HG02973 (cell line): ENCODE measurements at regions not wholly inside any gene's neighbourhood (a gene's known extent, or its start where the extent isn't known, plus 50 kb on each side); places are given as distances from the start of the nearest gene placed in this dataset.
"Not testable (repeated sequence)": the region's sequence is repeated elsewhere in the genome, so short reads cannot be mapped to it uniquely, and the experiment has no call there.

ENCODE experiments used
- ATAC-seq: cut with Tn5 transposase; IDR thresholded peaks from one replicate; pipeline ENCODE4 v1.9.1; 2021; ENCODE audit warnings: moderate library complexity; ENCODE audit not compliant: unreplicated experiment

DNA sequence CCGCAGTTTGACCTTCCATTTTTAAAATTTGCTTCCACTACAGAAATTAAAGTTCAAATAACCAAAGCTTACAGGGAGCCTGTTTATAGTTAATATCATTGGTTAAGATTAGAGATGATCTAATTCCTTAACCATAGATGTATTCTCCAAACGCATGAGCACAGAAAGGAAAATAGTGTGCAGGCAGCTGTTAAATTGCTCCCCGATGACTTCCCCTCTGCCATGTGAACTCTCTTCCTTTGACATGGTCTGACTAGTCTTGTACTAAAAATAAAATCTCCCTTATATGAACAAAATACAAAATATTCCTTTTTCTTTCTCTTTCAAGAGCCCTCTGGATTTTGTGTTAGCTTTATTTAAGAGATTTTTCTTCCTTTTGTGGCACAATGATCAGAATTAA, 507.6 kb upstream of the AMELY start:
- ATAC-seq: no peak

DNA sequence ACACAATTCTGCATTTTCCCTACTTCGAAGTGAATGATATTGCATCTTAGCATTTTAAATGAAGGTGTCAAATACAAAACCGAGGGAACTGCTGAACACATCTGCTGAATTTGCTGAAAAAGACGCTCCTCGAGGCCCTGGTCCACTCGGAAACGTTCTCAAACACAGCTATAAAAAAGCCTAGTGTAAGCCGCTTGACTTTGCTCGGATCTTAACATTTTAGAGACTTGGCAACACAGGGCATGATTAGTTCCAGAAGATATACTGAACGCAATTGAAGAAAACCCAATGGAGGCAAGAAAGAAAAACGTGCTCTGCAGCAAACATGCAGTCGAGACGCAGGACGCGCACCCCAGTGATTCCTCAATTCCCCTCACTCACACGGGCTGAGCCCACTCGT, 506.4 kb upstream of the AMELY start:
- no peak for ATAC-seq

DNA sequence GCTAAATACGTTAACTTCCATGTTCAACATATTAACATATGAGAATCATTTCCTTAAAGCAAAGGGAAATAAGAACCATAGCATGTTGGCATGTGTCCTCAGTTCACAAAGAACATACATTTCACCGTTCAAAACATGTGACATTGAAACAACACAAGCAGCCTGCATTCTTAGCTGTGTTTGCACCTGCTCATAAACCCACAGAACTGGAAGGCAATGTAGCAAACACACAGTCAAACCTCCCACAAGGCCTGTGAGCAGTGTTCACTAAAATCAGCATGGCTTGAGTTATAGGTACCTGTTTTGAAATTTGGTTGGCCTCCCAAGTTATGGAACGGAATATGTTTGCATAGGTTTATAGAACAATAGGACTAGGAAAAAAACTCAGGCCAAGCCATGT, 504.9 kb upstream of the AMELY start:
- no peak for ATAC-seq

DNA sequence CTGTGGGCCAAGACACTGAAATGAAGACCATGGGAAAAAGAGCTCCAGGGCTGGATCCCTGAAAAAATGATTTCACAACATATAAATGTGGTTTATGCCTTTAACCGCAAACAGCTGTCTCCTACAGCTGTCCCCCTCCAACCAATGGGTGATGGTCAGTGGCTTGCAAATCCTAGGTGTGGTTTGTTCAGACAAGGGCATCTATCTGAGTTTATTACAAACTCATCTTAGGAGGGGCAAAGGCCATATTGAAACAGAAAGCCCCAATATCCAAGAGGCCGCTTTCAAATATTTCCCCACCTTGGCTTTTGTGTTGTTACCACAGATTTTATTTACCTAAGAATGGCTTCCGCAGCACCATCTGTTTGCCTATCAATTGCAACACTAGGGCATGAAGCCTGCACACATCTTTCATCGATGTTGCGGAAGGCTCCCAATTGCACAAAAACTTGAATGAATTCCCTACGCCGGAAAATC, 503.6 kb upstream of the AMELY start:
- no peak for ATAC-seq

DNA sequence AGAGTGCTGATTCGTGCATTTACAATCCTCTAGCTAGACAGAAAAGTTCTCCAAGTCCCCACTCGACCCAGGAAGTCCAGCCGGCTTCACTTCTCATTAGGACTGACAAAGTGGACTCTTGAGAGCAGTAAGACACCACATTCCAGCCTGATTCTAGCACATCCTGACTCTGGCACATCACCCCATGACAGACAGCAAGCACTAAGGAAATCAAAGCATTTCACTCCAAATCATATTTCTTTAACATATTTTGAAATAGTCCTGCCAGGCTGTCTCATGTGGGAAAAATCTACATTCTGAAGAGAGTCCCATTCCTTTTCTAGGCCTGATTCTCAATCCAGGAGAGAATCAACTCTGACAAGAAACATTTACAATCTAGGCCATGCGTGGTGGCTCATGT, 478.5 kb upstream of the AMELY start:
- no peak for ATAC-seq

DNA sequence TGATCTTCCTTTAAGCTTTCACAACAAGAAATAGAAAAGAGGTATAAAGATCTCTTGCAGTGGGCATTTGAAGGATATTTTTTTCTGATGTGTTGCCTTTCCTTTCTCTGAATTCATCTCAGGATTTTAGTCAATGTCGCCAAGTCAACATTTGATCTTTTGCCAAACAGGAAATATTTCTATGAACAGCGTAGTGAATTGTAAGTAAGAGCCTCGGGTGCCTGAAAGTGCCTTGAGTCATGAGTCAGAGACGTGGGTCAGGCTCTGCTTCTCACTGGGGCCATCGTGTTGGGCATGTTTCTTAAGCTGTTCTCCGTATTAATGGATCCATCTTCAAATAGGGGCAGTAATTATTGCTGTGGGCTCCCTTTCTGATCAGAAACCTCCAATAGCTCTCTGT, 471.4 kb upstream of the AMELY start:
- no peak for ATAC-seq

DNA sequence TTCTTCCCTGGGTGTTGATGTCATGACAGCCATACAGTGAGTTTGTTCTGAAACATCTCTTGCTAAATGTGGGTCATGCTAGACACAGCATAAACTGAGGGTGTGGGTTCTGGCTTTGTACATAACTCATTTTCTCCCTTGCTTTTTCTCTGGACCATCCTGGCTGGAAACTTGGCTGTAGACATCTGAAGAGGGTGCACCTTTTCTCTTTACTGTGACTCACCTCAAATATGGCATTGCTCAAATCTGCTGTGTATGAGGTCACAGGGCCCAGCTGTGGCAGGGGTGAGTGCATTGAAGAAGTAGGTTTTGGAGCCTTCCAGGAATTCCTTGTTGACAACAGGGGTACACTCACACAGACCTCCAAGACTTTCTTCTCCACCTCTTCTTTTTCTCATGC, 465.5 kb upstream of the AMELY start:
- no peak for ATAC-seq

DNA sequence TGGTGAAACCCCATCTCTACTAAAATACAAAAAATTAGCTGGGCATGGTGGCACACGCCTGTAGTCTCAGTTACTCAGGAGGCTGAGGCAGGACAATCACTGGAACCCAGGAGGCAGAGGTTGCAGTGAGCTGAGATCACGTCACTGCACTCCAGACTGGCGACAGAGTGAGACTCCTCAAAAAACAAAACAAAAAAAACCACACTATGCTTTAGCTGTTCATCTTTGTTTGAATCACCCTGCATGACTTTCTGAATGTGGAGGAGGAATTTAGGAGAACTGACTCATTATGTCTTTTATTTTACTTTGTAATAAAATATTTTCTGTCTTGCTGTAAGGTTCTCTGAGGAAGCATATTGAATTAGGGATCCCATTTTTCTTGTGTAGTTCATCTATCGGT, 462.9 kb upstream of the AMELY start:
- ATAC-seq: not testable (repeated sequence)

DNA sequence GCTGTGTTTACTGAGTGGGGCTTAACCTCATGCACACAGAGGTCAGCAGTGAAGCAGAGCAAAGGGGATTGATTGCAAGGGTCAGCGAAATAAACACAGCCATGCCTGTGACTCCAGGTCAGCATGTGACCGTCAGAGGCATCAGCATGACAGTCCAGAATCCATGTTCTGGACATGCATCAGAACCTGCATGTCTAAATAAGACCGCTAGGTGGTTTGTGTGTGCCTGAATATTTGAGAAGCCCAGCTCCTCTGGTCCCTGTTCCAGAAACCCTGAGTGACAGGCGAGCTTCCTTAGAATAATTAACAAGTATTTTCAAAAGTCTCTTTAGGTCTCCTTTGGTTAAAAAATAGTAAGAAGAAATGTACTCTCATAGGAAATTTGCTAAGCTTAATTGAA, 460.4 kb upstream of the AMELY start:
- not testable (repeated sequence) for ATAC-seq

DNA sequence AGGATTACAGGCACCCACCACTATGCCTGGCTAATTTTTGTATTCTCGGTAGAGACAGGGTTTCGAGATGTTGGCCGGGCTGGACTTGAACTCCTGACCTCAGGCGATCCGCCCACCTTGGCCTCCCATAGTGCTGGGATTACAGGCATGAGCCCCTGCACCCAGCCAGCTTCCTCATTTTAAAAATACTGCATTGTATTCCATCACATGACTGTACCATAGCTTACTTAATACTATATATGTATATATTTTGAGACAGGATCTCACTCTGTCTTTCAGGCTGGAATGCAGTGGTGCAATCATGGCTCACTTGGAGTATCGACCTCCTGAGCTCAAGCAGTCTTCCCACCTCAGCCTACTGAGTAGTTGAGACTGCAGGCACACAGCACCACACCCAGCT, 459.5 kb upstream of the AMELY start:
- ATAC-seq: not testable (repeated sequence)

DNA sequence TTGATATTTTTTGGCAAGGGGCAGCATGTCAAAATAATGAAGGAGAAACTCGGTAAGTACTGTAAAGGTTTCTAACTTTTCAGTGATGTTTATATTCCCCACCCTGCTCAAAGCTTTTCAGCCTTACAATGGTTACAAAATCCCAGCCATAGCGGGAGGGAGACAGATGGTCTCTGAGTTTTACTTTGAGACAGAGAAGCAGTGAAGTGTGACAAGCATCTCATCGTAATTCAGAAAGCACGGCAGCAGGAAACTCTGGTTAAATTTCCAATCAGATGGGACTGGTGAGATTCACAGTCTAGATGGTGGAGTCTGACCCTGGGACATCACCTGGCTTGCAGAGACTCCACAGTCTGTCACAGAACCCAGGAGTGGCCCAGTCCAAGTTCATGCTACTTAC, 448.0 kb upstream of the AMELY start:
- no peak for ATAC-seq

DNA sequence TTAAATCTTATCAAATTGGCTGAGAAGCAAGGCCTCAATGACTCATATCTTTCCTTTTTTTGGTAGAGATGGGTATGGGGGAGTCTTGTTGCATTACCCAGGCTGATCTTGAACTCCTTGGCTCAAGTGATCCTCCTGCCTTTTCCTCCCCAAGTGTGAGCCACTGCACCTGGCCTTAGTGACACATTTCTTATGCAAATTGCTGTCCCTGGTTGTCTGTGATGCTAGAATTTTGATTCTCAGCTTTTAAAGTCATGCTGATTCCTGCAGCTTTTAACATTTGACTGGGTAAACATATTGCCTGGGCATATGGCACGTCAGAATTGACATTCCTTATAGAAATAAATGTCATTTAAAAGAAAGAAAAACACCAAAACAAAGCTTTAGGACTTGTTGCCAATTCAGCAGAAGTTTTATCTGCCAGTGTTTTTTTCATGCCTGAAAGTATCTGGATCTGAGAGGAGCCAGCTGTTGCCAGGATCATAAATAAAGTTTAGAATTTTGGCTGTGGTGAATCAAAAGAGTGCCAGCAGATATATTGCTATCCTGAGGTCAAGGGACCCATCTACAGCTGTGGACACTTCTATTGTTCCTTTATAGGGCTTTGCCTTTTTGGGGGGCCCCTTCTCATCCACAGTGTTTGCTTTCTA, 446.7 kb upstream of the AMELY start:
- no peak for ATAC-seq

DNA sequence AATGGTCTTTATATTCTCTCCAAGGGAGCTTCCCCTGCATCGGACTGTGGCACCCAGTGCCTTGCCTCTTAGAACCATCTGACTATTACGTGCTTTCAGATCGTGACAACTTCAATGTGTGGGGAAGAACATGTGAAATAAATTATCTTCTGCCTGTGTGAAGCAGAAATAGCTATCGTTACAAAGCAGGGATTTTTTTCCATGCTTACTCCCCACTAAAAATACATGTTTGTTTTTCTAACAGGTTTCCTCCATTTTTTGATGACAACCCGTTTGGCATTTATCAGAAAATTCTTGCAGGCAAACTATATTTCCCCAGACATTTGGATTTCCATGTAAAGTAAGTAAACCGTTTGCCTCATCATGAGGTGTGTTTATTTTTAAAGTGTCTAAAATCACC, 444.3 kb upstream of the AMELY start:
- ATAC-seq: not testable (repeated sequence)

DNA sequence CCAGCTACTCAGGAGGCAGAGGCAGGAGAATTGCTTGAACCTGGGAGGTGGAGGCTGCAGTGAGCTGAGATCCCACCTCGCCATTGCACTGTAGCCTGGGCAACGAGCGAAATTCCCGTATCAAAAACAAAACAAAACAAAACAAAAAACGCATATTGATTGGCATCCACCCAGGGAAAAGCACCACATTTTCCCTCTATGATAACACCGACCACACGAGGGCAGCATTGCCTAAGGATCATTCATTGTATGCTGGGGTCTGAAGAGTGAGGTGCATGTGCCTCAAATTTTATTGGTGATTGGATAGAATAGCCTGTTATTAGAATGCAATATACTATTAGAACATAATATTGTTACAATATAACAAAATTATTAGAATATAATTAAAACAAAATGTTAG, 433.1 kb upstream of the AMELY start:
- ATAC-seq: no peak

DNA sequence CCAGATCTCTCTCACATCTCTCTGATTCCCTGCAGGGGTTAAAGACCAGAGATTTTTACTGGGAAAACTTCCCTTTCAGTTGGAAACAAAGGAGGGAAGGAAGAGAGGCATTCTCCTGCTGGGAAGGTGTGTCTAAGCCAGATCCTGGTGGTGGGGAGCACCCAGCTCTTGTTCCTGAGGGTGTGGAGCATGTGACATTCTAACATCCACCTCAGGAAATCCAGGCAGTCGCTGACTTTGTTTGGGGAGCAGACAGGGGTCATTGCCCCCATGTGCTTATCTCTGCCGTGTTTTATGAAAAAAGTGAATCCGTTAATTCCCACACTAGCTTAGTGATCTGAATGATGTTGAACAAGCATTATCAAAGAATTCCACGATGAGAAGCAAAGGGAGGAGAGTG, 431.7 kb upstream of the AMELY start:
- no peak for ATAC-seq

DNA sequence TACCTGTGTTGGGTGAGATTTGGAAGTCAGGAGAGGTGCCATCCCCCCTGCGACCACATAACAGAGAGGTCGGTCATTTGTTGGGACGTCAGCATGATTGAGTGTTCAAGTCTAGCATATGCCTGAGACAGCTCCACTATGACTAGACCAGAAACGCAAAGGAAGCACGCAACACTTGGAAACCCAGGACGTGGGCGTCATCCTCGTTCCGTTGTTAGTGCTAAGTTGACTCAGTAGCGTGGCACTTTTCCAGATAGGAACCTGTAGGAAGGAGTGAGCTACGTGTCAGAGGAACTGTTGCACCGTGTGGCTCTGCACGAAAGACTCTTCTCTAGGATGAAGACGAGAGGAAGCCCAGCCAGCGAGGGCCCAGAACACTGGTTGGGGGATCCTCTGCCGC, 431.2 kb upstream of the AMELY start:
- not testable (repeated sequence) for ATAC-seq

DNA sequence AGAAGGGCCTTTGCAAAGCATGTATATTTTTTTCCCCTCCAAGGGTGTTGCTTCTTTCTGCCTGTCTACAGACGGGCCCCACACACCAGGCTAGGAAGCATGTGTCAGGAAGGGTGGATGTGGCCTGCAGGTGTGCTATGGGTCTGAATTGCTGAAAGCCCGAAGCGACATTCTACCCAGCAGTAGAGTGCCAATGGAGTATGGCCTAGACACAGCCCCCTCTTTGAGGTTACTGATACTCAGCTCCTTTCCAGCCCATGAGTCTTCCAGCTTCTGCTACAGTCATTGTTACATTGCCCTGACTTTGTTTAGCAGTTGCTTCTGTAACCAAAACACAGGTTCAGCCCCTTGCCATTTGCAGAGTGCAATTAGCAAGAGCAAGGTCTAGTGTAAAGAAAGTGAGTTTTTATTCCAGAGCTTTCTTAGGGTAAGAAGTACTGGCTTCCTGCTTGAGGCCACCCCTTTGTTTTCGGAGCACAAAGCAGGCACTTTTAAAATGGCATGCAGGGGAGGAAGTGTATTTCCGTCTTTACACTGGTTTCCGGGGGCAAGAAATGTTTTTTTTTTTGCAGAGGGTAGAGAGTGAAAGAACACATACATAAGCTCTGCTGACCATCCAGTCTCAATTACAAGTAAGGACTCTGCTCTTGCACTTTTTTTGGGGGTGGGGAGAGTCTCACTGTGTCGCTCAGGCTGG, 428.0 kb upstream of the AMELY start:
- ATAC-seq: no peak

DNA sequence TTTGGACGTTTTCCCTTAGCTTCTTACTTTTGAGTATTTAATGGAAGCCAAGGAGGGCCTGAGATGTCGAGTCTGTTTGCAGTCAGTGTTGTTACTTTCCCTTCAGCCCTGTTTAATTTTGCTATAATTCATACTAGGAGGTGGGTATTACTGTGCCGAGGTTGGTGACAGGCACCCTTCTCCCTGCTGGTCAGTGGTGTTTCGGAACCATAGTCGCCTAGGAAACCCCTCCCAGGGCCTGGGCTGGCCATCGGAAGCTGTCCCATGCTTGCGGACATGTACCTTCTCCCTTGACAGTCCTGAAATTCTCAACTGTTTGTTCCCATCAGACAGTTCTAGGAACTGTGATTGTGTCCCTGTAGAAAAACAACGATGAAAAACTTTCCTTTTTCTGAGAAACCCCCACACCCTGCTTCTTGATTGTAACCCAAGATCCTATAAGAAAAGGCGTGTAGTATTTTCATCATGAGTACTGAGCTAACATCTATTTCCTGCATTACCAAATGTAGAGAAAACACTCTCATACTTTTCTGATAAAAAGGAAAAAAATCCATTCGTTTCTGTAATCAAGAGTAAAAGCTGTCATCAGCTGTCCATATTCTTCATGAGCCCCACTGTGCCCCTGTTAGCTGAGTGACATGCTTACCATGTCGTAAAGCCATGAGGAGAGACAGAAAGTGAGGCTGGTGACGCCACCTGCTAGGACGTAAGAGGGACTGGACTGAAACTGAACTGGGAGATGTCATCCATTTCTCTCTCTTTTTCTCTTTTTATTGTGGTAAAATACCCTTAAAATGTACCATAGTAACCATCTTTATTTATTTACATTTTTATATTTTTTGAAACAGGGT, 424.7 kb upstream of the AMELY start:
- no peak for ATAC-seq

DNA sequence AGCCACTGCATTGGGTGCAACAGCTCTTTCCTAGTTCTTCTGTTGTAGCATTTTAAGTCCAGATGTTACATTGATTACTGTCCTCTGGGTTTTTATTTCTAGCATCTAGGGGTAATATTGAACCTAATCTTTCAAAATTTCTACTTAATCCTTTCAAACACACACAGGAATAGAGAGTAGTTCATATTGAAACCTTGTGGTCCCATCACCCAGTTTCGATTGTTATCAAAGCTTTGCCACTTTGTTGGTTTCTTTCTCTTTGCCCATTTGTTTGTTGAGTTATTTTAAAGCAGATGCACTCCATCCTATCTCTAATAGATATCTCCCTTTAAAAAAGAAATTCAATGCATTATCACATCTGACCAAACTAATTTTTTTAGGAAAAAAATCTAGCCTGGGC, 422.9 kb upstream of the AMELY start:
- ATAC-seq: no peak

DNA sequence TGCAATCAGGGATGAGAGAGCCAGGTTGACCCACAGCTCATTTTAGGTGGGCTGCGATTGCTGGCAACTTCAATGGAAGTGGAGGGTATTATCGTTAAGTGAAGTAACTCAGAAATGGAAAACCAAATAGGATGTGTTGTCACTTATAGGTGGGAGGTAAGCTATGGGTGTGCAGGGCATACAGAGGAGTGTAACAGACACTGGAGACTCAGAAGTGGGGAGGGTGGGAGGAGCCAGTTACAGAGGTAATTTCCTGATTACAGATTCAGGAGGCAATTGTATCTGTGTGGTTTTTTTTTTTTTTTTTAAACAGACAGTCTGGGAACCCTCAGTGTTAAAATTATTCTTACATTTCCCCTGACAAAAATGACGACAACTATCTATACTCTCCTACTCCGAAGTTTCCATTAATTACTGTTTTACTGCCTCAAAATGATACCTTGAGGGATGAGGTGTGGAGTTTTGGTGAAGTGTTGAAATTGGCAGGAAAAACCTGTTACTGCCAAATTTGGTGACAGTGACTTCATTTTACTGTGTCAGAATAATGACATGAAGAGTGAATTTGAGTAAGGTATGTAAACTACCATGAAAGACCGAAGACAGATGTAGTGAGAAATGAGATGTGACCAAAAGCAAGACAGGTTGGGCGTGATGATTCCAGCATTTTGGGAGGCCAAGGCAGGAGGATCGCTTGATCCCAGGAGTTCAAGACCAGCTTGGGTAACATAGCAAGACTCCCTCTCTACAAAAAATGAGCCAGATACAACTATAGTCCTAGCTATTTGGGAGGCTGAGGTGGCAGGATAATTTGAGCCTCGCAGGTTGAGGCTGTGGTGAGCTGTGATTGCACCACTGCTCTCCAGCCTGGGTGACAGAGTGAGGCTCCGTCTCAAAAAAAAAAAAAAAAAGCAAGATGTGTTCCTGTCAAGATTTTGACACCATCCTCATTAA, 415.0 kb upstream of the AMELY start:
- no peak for ATAC-seq

DNA sequence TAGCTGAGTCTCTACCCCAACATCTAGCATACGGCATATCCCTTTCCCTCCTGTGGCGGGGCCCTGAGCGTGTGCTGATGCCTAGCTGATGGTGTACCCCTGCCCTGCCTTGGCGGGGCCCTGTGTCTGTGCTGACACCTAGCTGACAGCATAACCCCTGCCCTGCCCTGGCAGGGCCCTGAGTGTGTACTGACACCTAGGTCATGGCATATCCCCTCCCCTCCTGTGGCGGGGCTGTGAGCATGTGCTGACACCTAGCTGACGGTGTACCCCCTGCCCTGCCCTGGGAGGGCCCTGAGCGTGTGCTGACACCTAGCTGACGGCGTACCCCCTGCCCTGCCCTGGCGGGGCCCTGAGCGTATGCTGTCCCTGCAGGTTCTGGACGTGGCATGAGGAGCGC, 414.0 kb upstream of the AMELY start:
- no peak for ATAC-seq
